HepG2 (cell line): ENCODE measurements at regions not wholly inside any gene's neighbourhood (a gene's known extent, or its start where the extent isn't known, plus 50 kb on each side); places are given as distances from the start of the nearest gene placed in this dataset.

Experiments
- CTCF ChIP-seq: sonication (generic); formaldehyde crosslinking; IDR thresholded peaks from 2 replicates; pipeline ENCODE4 v1.5.0; 2020; ENCODE audit warnings: mild to moderate bottlenecking, missing genetic modification reagents, moderate library complexity
- JUND ChIP-seq: sonication (generic); formaldehyde crosslinking; IDR thresholded peaks from 2 replicates; pipeline ENCODE4 v1.8.0; 2022; ENCODE audit warnings: mild to moderate bottlenecking, missing genetic modification reagents
- MNT ChIP-seq: fragments of 450-650 bp; IDR thresholded peaks from 2 replicates; pipeline ENCODE4 v1.6.1; 2016
- RAD21 ChIP-seq: fragments of 450-650 bp; formaldehyde crosslinking; IDR thresholded peaks from 2 replicates; pipeline ENCODE4 v1.5.0; 2020; ENCODE audit warnings: mild to moderate bottlenecking
- ZSCAN31 ChIP-seq: sonication (generic); formaldehyde crosslinking; IDR thresholded peaks from 2 replicates; pipeline ENCODE4 v1.5.0; 2020; ENCODE audit warnings: low read depth, mild to moderate bottlenecking, missing genetic modification reagents
- TF ChIP-seq, protein P1 (sequence below): sonication (generic); formaldehyde crosslinking; IDR thresholded peaks from one replicate; pipeline ENCODE4 v1.5.1; 2020; ENCODE audit warnings: mild to moderate bottlenecking, missing genetic modification reagents; ENCODE audit errors: not compliant biosample characterization

GRCh38 chr7:135817583-135817982, 69.0 kb upstream of the FAM180A start:
- TF ChIP-seq RAD21 (no peak), JUND (CRISPR knock-in tag) (no peak), MNT (no peak), ZSCAN31 (CRISPR knock-in tag) (no peak), CTCF (CRISPR knock-in tag) (no peak)
- TF ChIP-seq, protein P1, sequence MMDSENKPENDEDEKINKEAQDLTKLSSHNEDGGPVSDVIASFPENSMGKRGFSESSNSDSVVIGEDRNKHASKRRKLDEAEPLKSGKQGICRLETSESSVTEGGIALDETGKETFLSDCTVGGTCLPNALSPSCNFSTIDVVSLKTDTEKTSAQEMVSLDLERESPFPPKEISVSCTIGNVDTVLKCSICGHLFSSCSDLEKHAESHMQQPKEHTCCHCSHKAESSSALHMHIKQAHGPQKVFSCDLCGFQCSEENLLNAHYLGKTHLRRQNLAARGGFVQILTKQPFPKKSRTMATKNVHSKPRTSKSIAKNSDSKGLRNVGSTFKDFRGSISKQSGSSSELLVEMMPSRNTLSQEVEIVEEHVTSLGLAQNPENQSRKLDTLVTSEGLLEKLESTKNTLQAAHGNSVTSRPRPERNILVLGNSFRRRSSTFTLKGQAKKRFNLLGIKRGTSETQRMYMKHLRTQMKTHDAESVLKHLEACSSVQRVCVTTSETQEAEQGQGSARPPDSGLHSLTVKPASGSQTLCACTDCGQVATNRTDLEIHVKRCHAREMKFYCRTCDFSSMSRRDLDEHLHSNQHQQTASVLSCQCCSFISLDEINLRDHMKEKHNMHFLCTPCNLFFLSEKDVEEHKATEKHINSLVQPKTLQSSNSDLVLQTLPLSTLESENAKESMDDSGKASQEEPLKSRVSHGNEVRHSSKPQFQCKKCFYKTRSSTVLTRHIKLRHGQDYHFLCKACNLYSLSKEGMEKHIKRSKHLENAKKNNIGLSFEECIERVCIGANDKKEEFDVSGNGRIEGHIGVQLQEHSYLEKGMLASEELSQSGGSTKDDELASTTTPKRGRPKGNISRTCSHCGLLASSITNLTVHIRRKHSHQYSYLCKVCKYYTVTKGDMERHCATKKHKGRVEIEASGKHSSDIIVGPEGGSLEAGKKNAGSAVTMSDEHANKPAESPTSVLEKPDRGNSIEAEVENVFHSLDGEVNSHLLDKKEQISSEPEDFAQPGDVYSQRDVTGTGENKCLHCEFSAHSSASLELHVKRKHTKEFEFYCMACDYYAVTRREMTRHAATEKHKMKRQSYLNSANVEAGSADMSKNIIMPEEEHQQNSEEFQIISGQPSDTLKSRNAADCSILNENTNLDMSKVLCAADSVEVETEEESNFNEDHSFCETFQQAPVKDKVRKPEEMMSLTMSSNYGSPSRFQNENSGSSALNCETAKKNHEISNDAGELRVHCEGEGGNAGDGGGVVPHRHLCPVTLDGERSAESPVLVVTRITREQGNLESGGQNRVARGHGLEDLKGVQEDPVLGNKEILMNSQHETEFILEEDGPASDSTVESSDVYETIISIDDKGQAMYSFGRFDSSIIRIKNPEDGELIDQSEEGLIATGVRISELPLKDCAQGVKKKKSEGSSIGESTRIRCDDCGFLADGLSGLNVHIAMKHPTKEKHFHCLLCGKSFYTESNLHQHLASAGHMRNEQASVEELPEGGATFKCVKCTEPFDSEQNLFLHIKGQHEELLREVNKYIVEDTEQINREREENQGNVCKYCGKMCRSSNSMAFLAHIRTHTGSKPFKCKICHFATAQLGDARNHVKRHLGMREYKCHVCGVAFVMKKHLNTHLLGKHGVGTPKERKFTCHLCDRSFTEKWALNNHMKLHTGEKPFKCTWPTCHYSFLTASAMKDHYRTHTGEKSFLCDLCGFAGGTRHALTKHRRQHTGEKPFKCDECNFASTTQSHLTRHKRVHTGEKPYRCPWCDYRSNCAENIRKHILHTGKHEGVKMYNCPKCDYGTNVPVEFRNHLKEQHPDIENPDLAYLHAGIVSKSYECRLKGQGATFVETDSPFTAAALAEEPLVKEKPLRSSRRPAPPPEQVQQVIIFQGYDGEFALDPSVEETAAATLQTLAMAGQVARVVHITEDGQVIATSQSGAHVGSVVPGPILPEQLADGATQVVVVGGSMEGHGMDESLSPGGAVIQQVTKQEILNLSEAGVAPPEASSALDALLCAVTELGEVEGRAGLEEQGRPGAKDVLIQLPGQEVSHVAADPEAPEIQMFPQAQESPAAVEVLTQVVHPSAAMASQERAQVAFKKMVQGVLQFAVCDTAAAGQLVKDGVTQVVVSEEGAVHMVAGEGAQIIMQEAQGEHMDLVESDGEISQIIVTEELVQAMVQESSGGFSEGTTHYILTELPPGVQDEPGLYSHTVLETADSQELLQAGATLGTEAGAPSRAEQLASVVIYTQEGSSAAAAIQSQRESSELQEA (CRISPR knock-in tag): no peak
